Hepatocyte (in vitro differentiated cells): ENCODE measurements at regions not wholly inside any gene's neighbourhood (a gene's known extent, or its start where the extent isn't known, plus 50 kb on each side); places are given as distances from the start of the nearest gene placed in this dataset.

ENCODE experiments used
- DNase-seq: peaks from one replicate; pipeline ENCODE4 v3.0.0-alpha.2; 2016; ENCODE audit warnings: low spot score
- H2AFZ ChIP-seq: fragments of 200-600 bp; sonication (generic); 2 replicates; pipeline ENCODE4 v1.6.0; 2016; ENCODE audit warnings: antibody characterized with exemption, mild to moderate bottlenecking
- H3K27ac ChIP-seq: fragments of 200-600 bp; sonication (generic); 2 replicates; pipeline ENCODE4 v1.5.1; 2016; ENCODE audit warnings: mild to moderate bottlenecking
- H3K27me3 ChIP-seq: fragments of 200-600 bp; sonication (generic); 2 replicates; pipeline ENCODE4 v1.6.1; 2016
- H3K36me3 ChIP-seq: fragments of 200-600 bp; sonication (generic); replicated peaks from 2 replicates; pipeline ENCODE4 v1.5.1; 2016; ENCODE audit warnings: low read depth; ENCODE audit not compliant: insufficient read depth
- H3K4me1 ChIP-seq: fragments of 200-600 bp; sonication (generic); 2 replicates; pipeline ENCODE4 v1.5.1; 2016; ENCODE audit warnings: mild to moderate bottlenecking, moderate library complexity; ENCODE audit not compliant: insufficient read depth
- H3K4me2 ChIP-seq: fragments of 200-600 bp; sonication (generic); 2 replicates; pipeline ENCODE4 v1.6.0; 2016
- H3K4me3 ChIP-seq: fragments of 200-600 bp; sonication (generic); 2 replicates; pipeline ENCODE4 v1.5.1; 2016; ENCODE audit warnings: mild to moderate bottlenecking
- H3K79me2 ChIP-seq: fragments of 200-600 bp; sonication (generic); 2 replicates; pipeline ENCODE4 v1.6.0; 2017; ENCODE audit warnings: mild to moderate bottlenecking
- H3K9me2 ChIP-seq: fragments of 200-600 bp; sonication (generic); replicated peaks from 2 replicates; pipeline ENCODE4 v1.6.0; 2017; ENCODE audit warnings: mild to moderate bottlenecking; ENCODE audit not compliant: insufficient read depth
- H3K9me3 ChIP-seq: fragments of 200-600 bp; sonication (generic); 2 replicates; pipeline ENCODE4 v1.5.1; 2016; ENCODE audit warnings: low read depth, mild to moderate bottlenecking
- H4K20me1 ChIP-seq: fragments of 200-600 bp; sonication (generic); 2 replicates; pipeline ENCODE4 v1.6.0; 2016; ENCODE audit warnings: mild to moderate bottlenecking; ENCODE audit not compliant: insufficient read depth, poor library complexity, severe bottlenecking
- CTCF ChIP-seq: fragments of 200-600 bp; sonication (generic); IDR thresholded peaks from 2 replicates; pipeline ENCODE4 v1.5.1; 2016; ENCODE audit warnings: antibody characterized with exemption, mild to moderate bottlenecking; ENCODE audit not compliant: poor library complexity
- EZH2 ChIP-seq: fragments of 200-600 bp; sonication (generic); IDR thresholded peaks from 2 replicates; pipeline ENCODE4 v1.6.1; 2016; ENCODE audit warnings: antibody characterized with exemption, mild to moderate bottlenecking, borderline replicate concordance
- EZH2phosphoT487 ChIP-seq: fragments of 200-600 bp; sonication (generic); IDR thresholded peaks from one replicate; pipeline ENCODE4 v1.6.1; 2018; ENCODE audit warnings: antibody characterized with exemption, mild to moderate bottlenecking, low read depth, moderate library complexity; ENCODE audit not compliant: unreplicated experiment, severe bottlenecking
- WGBS: methylation state at CpG from one replicate; pipeline ENCODE4 v1.1.6; 2016; ENCODE audit warnings: low lambda C conversion rate; ENCODE audit errors: missing lambda C conversion rate; 5-methylcytosine and 5-hydroxymethylcytosine counted together

- WGBS = 48% methylated on average over 3 of the region's 3 CpGs
- Histone ChIP-seq H4K20me1 (no peaks in the 10 kb centered on the region), H3K9me3 (no peaks in the 10 kb centered on the region), H3K9me2 (no peaks in the 10 kb centered on the region), H2AFZ (no peak overlapping the region), H3K27ac (no peak overlapping the region), H3K4me3 (no peak overlapping the region), H3K79me2 (no peaks in the 10 kb centered on the region), H3K36me3 (no peaks in the 10 kb centered on the region), H3K4me2 (no peak overlapping the region), H3K4me1 (no peaks in the 10 kb centered on the region), H3K27me3 (no peaks in the 10 kb centered on the region)
- no peak for DNase-seq
- TF ChIP-seq CTCF (no peak), EZH2 (no peak), EZH2phosphoT487 (no peak)
Observed at GRCh38 chr2:64915510-64915900, 73.7 kb upstream of the SLC1A4 start.

- H3K79me2 ChIP-seq = no peaks in the 10 kb centered on the region
- WGBS = 82% methylated on average over 8 of the region's 8 CpGs
- no peaks in the 10 kb centered on the region for H3K36me3 ChIP-seq
- H3K27ac ChIP-seq = peak overlapping the region; percentile 66
- H4K20me1 ChIP-seq = no peaks in the 10 kb centered on the region
- TF ChIP-seq EZH2phosphoT487 (no peak), EZH2 (no peak), CTCF (no peak)
- no peak for DNase-seq
- H3K9me3 ChIP-seq = no peaks in the 10 kb centered on the region
- H3K27me3 ChIP-seq = no peaks in the 10 kb centered on the region
- no peaks in the 10 kb centered on the region for H3K4me1 ChIP-seq
- H3K4me2 ChIP-seq = peak overlapping the region; percentile 80
- H3K4me3 ChIP-seq = peak overlapping the region; percentile 14
- peak overlapping the region; percentile 70 for H2AFZ ChIP-seq
- no peaks in the 10 kb centered on the region for H3K9me2 ChIP-seq
Observed at GRCh38 chr2:64918220-64918886, 70.8 kb upstream of the SLC1A4 start.

DNA sequence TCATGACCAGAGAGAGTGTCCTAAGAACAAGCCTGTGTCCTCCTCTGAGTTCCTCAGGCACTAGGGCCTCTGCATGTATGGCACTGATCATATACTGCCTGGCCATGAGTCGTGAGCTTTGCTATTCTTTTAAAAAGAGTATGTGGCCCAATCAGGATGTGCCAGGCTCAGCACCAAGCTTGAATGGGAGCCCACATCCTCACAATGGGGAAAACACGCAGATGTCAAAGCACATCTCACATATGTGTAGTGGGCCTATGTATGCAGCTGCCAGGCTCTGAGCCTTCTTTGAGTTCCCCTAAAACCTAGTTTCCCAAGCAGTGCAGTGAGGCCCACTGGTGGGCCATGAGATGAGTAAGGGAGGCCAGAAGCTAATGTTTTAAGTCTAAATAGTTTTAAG is 69.9 kb upstream of the SLC1A4 start:
- DNase-seq = no peak
- no peak for TF ChIP-seq CTCF
- no peak for TF ChIP-seq EZH2
- TF ChIP-seq EZH2phosphoT487 = no peak
- WGBS = 100% methylated on average over 2 of the region's 2 CpGs

More for the DNA sequence above, 69.9 kb upstream of the SLC1A4 start:
- Histone ChIP-seq H3K27ac (no peak overlapping the region), H3K4me3 (no peak overlapping the region), H3K9me2 (no peaks in the 10 kb centered on the region), H3K4me2 (no peak overlapping the region), H3K36me3 (no peaks in the 10 kb centered on the region), H3K79me2 (no peaks in the 10 kb centered on the region), H3K4me1 (no peaks in the 10 kb centered on the region), H3K27me3 (no peaks in the 10 kb centered on the region), H2AFZ (no peak overlapping the region), H3K9me3 (no peaks in the 10 kb centered on the region), H4K20me1 (no peaks in the 10 kb centered on the region)
